ENCODE measurements at regions not wholly inside any gene's neighbourhood (a gene's known extent, or its start where the extent isn't known, plus 50 kb on each side); places are given as distances from the start of the nearest gene placed in this dataset.

- H3K36me3 ChIP-seq (replicated peaks in 1 of 2; ENCODE audit: control insufficient read depth in 1 of 2, insufficient read depth in 2 of 2, low read length in 1 of 2) = no peaks in the 10 kb centered on the region
- no peak overlapping the region for H3K4me2 ChIP-seq
- ChIA-PET CTCF (no interaction called here), POLR2A (no interaction called here)
- H3K4me1 ChIP-seq (ENCODE audit: control insufficient read depth in 1 of 2, insufficient read depth in 2 of 2, low read depth in 1 of 2, low read length in 1 of 2) = no peaks in the 10 kb centered on the region
- H3K4me3 ChIP-seq (ENCODE audit: low read depth in 2 of 2, low read length in 1 of 2) = no peak overlapping the region
- no peak for DNase-seq
- no peaks in the 10 kb centered on the region for H3K9me3 ChIP-seq
- 23% methylated on average over 2 of the region's 2 CpGs for WGBS (ENCODE audit: low lambda C conversion rate)
- H3K79me2 ChIP-seq (ENCODE audit: insufficient read depth) = no peaks in the 10 kb centered on the region
- no peak overlapping the region for H3K9ac ChIP-seq
- no peaks in the 10 kb centered on the region for H3F3A ChIP-seq (replicated peaks; ENCODE audit: insufficient read depth)
- H3K27me3 ChIP-seq (ENCODE audit: insufficient read depth) = no peaks in the 10 kb centered on the region
- TF ChIP-seq ELF1 (IDR thresholded peaks at IDR 0.05) = no peak
- no peak overlapping the region for H3K27ac ChIP-seq (ENCODE audit: low read depth in 2 of 2, low read length in 1 of 2)
- H4K20me1 ChIP-seq (ENCODE audit: insufficient read depth) = no peaks in the 10 kb centered on the region
- no peaks in the 10 kb centered on the region for H3K9me2 ChIP-seq
- H2AFZ ChIP-seq (ENCODE audit: low read depth) = no peak overlapping the region
Measured at GRCh38 chr14:54138354-54139038, 181.9 kb upstream of the BMP4 start.

DNA sequence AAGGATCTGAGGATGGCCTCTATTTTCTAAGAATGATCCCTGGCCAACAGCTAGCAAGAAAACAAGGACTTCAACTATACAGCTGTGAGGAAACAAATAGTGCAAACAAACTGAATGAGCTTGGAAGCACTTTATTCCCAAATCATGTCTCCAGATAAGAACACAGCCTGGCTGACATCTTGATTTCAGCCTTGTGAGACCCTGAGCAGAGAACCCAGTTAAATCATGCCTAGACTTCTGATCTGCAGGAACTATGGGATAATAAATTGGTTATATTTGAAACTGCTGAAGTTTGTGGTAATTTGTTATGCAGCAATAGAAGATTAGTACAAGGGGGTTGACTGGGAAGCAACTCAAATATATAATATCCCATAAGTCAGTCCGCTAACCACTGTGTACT is 183.9 kb upstream of the BMP4 start:
- Histone ChIP-seq H3K9ac (no peak overlapping the region), H3K4me2 (no peak overlapping the region), H3K27me3 (ENCODE audit: insufficient read depth) (no peaks in the 10 kb centered on the region), H3K79me2 (ENCODE audit: insufficient read depth) (no peaks in the 10 kb centered on the region), H3K27ac (ENCODE audit: low read depth in 2 of 2, low read length in 1 of 2) (no peak overlapping the region), H2AFZ (ENCODE audit: low read depth) (no peak overlapping the region), H3K9me3 (no peaks in the 10 kb centered on the region), H3K36me3 (replicated peaks in 1 of 2; ENCODE audit: control insufficient read depth in 1 of 2, insufficient read depth in 2 of 2, low read length in 1 of 2) (no peaks in the 10 kb centered on the region), H4K20me1 (ENCODE audit: insufficient read depth) (no peaks in the 10 kb centered on the region), H3K4me3 (ENCODE audit: low read depth in 2 of 2, low read length in 1 of 2) (no peak overlapping the region), H3F3A (replicated peaks; ENCODE audit: insufficient read depth) (no peaks in the 10 kb centered on the region), H3K9me2 (no peaks in the 10 kb centered on the region), H3K4me1 (ENCODE audit: control insufficient read depth in 1 of 2, insufficient read depth in 2 of 2, low read depth in 1 of 2, low read length in 1 of 2) (no peaks in the 10 kb centered on the region)
- WGBS (ENCODE audit: low lambda C conversion rate) = 71% methylated on average over 1 of the region's 1 CpG
- DNase-seq = no peak
- no peak for TF ChIP-seq POLR2AphosphoS5 (IDR thresholded peaks at IDR 0.05; ENCODE audit: low read depth, low read length)
- no peak for TF ChIP-seq IRF3 (IDR thresholded peaks at IDR 0.05; ENCODE audit: low read depth, low read length)
- TF ChIP-seq, protein P1, sequence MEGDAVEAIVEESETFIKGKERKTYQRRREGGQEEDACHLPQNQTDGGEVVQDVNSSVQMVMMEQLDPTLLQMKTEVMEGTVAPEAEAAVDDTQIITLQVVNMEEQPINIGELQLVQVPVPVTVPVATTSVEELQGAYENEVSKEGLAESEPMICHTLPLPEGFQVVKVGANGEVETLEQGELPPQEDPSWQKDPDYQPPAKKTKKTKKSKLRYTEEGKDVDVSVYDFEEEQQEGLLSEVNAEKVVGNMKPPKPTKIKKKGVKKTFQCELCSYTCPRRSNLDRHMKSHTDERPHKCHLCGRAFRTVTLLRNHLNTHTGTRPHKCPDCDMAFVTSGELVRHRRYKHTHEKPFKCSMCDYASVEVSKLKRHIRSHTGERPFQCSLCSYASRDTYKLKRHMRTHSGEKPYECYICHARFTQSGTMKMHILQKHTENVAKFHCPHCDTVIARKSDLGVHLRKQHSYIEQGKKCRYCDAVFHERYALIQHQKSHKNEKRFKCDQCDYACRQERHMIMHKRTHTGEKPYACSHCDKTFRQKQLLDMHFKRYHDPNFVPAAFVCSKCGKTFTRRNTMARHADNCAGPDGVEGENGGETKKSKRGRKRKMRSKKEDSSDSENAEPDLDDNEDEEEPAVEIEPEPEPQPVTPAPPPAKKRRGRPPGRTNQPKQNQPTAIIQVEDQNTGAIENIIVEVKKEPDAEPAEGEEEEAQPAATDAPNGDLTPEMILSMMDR (IDR thresholded peaks at IDR 0.05) = no peak
- ChIA-PET CTCF (interaction anchor here (0.8 to 2.2 kb wide), 2 partner anchors 17 to 35 kb away, joined by 3 to 9 read pairs; no protein-coding TSS in a partner anchor), POLR2A (no interaction called here)

GRCh38 chr14:54146601-54147000 is 190.0 kb upstream of the BMP4 start:
- 41% methylated on average over 2 of the region's 2 CpGs for WGBS (ENCODE audit: low lambda C conversion rate)
- Histone ChIP-seq H4K20me1 (ENCODE audit: insufficient read depth) (no peaks in the 10 kb centered on the region), H3K9me3 (peaks cover 11% of the 10 kb centered on the region; the same call in 1 of the 2 replicates), H3K27ac (ENCODE audit: low read depth in 2 of 2, low read length in 1 of 2) (no peak overlapping the region), H3K9me2 (no peaks in the 10 kb centered on the region), H2AFZ (ENCODE audit: low read depth) (no peak overlapping the region), H3K4me3 (ENCODE audit: low read depth in 2 of 2, low read length in 1 of 2) (no peak overlapping the region), H3F3A (replicated peaks; ENCODE audit: insufficient read depth) (no peaks in the 10 kb centered on the region), H3K27me3 (ENCODE audit: insufficient read depth) (no peaks in the 10 kb centered on the region), H3K79me2 (ENCODE audit: insufficient read depth) (no peaks in the 10 kb centered on the region), H3K36me3 (replicated peaks in 1 of 2; ENCODE audit: control insufficient read depth in 1 of 2, insufficient read depth in 2 of 2, low read length in 1 of 2) (no peaks in the 10 kb centered on the region), H3K9ac (no peak overlapping the region), H3K4me2 (no peak overlapping the region), H3K4me1 (ENCODE audit: control insufficient read depth in 1 of 2, insufficient read depth in 2 of 2, low read depth in 1 of 2, low read length in 1 of 2) (no peaks in the 10 kb centered on the region; a peak in 1 of 4 replicates)
- TF ChIP-seq EP300 (IDR thresholded peaks at IDR 0.05; ENCODE audit: borderline replicate concordance in 1 of 2, low read depth in 1 of 2, low read length in 1 of 2) (no peak), NFIC (IDR thresholded peaks at IDR 0.05; ENCODE audit: borderline replicate concordance) (no peak), ELF1 (IDR thresholded peaks at IDR 0.05) (no peak), FOXJ3 (CRISPR knock-in tag; IDR thresholded peaks at IDR 0.05) (no peak), TEAD4 (IDR thresholded peaks at IDR 0.05; ENCODE audit: borderline replicate concordance, insufficient read depth) (no peak), SIN3A (IDR thresholded peaks at IDR 0.05; ENCODE audit: borderline replicate concordance, low read depth, low read length) (no peak), SMC3 (IDR thresholded peaks at IDR 0.05; ENCODE audit: low read depth, low read length) (no peak), RCOR1 (IDR thresholded peaks at IDR 0.05; ENCODE audit: low read length) (no peak), REST (IDR thresholded peaks at IDR 0.05; ENCODE audit: low read depth, low read length) (no peak)
- ChIA-PET CTCF (interaction anchor here (1.1 to 1.7 kb wide), 4 partner anchors 18 to 629 kb away, joined by 3 to 5 read pairs (median 4); no protein-coding TSS in a partner anchor), POLR2A (no interaction called here)
- DNase-seq = no peak

Data from SK-N-SH (cell line).